SU-DHL-6 (cell line): ENCODE measurements at regions not wholly inside any gene's neighbourhood (a gene's known extent, or its start where the extent isn't known, plus 50 kb on each side); places are given as distances from the start of the nearest gene placed in this dataset.

ENCODE experiments used
- H2AFZ ChIP-seq: fragments of 200-600 bp; sonication (generic); 2 replicates; pipeline ENCODE4 v1.6.1; 2014; ENCODE audit warnings: low read depth, mild to moderate bottlenecking, moderate library complexity, mixed read lengths, antibody characterized with exemption, low read length; ENCODE audit not compliant: severe bottlenecking
- H3F3A ChIP-seq: fragments of 200-600 bp; shearing (Covaris generic); 2 replicates; pipeline ENCODE4 v1.6.0; 2016; ENCODE audit warnings: antibody characterized with exemption, mild to moderate bottlenecking; ENCODE audit not compliant: insufficient read depth
- H3K27ac ChIP-seq: fragments of 200-600 bp; sonication (generic); 2 replicates; pipeline ENCODE4 v1.5.1; 2016; ENCODE audit warnings: low read depth, mild to moderate bottlenecking, low read length, moderate library complexity, mixed read lengths
- H3K27me3 ChIP-seq: fragments of 200-600 bp; sonication (generic), shearing (Covaris generic); 2 replicates; pipeline ENCODE4 v1.6.0; 2014; ENCODE audit warnings: mild to moderate bottlenecking, low read length
- H3K36me3 ChIP-seq: fragments of 200-600 bp; sonication (generic); 2 replicates; pipeline ENCODE4 v1.6.1; 2014; ENCODE audit warnings: mild to moderate bottlenecking, low read length, mixed read lengths
- H3K4me2 ChIP-seq: fragments of 300-600, 200-600 bp; shearing (Covaris generic), sonication (generic); 2 replicates; pipeline ENCODE4 v1.6.0; 2014; ENCODE audit warnings: low read length, low read depth, mild to moderate bottlenecking; ENCODE audit not compliant: poor library complexity, severe bottlenecking
- H3K4me3 ChIP-seq: fragments of 200-600 bp; sonication (generic); 2 replicates; pipeline ENCODE4 v1.5.1; 2014; ENCODE audit warnings: antibody characterized with exemption, low read length, mild to moderate bottlenecking, mixed read lengths; ENCODE audit not compliant: insufficient read depth, poor library complexity, severe bottlenecking
- H3K79me2 ChIP-seq: fragments of 200-600 bp; sonication (generic); 2 replicates; pipeline ENCODE4 v1.6.1; 2014; ENCODE audit warnings: mild to moderate bottlenecking, low read length, moderate library complexity; ENCODE audit not compliant: insufficient read depth
- H3K9ac ChIP-seq: fragments of 200-600 bp; sonication (generic); 2 replicates; pipeline ENCODE4 v1.7.0; 2014; ENCODE audit warnings: mild to moderate bottlenecking, low read length
- H3K9me2 ChIP-seq: fragments of 200-600 bp; sonication (generic); replicated peaks from 2 replicates; pipeline ENCODE4 v1.6.1; 2014; ENCODE audit warnings: low read length; ENCODE audit not compliant: insufficient read depth
- H3K9me3 ChIP-seq: fragments of 200-600 bp; sonication (generic); 2 replicates; pipeline ENCODE4 v1.6.1; 2014; ENCODE audit warnings: low read length, mixed read lengths; ENCODE audit not compliant: insufficient read depth
- H4K20me1 ChIP-seq: fragments of 200-600 bp; sonication (generic); 2 replicates; pipeline ENCODE4 v1.6.1; 2014; ENCODE audit warnings: low read depth, mild to moderate bottlenecking, antibody characterized with exemption, low read length, moderate library complexity, mixed read lengths
- CTCF ChIP-seq: fragments of 200-600 bp; sonication (generic); IDR thresholded peaks from one replicate; pipeline ENCODE4 v1.5.1; 2017; ENCODE audit warnings: antibody characterized with exemption, mild to moderate bottlenecking, low read length, moderate library complexity; ENCODE audit not compliant: insufficient read depth, poor library complexity, severe bottlenecking
- EZH2phosphoT487 ChIP-seq: fragments of 200-600 bp; sonication (generic), shearing (Covaris generic); conservative IDR thresholded peaks from 2 replicates; pipeline ENCODE4 v1.6.1; 2018; ENCODE audit warnings: mild to moderate bottlenecking, antibody characterized with exemption, low read length, moderate library complexity, mixed read lengths

GRCh38 chr14:22164616-22165015 is 424.4 kb downstream of the DAD1 start:
- no peak overlapping the region for H2AFZ ChIP-seq
- H3K36me3 ChIP-seq = no peaks in the 10 kb centered on the region
- no peak overlapping the region for H3K27ac ChIP-seq
- H4K20me1 ChIP-seq = no peaks in the 10 kb centered on the region
- TF ChIP-seq EZH2phosphoT487 (no peak), CTCF (no peak)
- H3K4me3 ChIP-seq = no peak overlapping the region
- no peaks in the 10 kb centered on the region for H3F3A ChIP-seq
- no peaks in the 10 kb centered on the region for H3K79me2 ChIP-seq
- no peaks in the 10 kb centered on the region for H3K27me3 ChIP-seq
- no peaks in the 10 kb centered on the region for H3K9me2 ChIP-seq
- no peak overlapping the region for H3K9ac ChIP-seq
- no peaks in the 10 kb centered on the region for H3K9me3 ChIP-seq
- H3K4me2 ChIP-seq = no peak overlapping the region

GRCh38 chr14:22163051-22163450 is 426.0 kb downstream of the DAD1 start:
- Histone ChIP-seq H3K4me3 (no peak overlapping the region), H3K4me2 (no peak overlapping the region), H3K27ac (no peak overlapping the region), H4K20me1 (no peaks in the 10 kb centered on the region), H3K27me3 (no peaks in the 10 kb centered on the region), H3K36me3 (no peaks in the 10 kb centered on the region), H3K9ac (no peak overlapping the region), H3K9me2 (no peaks in the 10 kb centered on the region), H3K9me3 (no peaks in the 10 kb centered on the region), H3K79me2 (no peaks in the 10 kb centered on the region), H2AFZ (no peak overlapping the region), H3F3A (no peaks in the 10 kb centered on the region)
- no peak for TF ChIP-seq EZH2phosphoT487
- peak; percentile 37 for TF ChIP-seq CTCF

- Histone ChIP-seq H2AFZ (no peak overlapping the region), H3F3A (no peaks in the 10 kb centered on the region), H3K79me2 (no peaks in the 10 kb centered on the region), H3K9me3 (no peaks in the 10 kb centered on the region), H3K27me3 (no peaks in the 10 kb centered on the region), H3K9ac (no peak overlapping the region), H3K9me2 (no peaks in the 10 kb centered on the region), H3K4me3 (no peak overlapping the region), H3K27ac (no peak overlapping the region), H3K36me3 (no peaks in the 10 kb centered on the region), H4K20me1 (no peaks in the 10 kb centered on the region), H3K4me2 (no peak overlapping the region)
- TF ChIP-seq CTCF (no peak), EZH2phosphoT487 (no peak)
Measured at GRCh38 chr14:22159957-22160356, 429.1 kb downstream of the DAD1 start.
